COLO668 (cell line): ENCODE measurements at regions not wholly inside any gene's neighbourhood (a gene's known extent, or its start where the extent isn't known, plus 50 kb on each side); places are given as distances from the start of the nearest gene placed in this dataset.

ENCODE experiments used
- DNase-seq: peaks from one replicate; lab custom pipeline; 2025; ENCODE audit not compliant: unreplicated experiment; lab: John Stamatoyannopoulos, UW

DNA sequence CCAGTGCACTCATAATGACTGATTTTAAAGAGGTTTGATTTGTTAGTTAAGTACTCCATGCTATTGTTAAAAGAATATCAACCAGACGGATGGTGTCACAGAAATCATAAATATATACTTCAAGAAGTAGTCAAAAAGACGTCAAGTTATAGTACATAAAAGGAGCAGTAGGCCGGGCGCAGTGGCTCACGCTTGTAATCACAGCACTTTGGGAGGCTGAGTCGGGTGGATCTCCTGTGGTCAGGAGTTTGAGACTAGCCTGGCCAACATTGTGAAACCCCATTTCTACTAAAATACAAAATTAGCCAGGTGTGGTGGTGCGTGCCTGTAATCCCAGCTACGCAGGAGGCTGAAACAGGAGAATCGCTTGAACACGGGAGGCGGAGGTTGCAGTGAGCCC, 721.7 kb downstream of the JRKL start:
- DNase-seq, result no peak

- DNase-seq, result no peak
Observed at GRCh38 chr11:97118614-97119200, 728.9 kb downstream of the JRKL start.

GRCh38 chr11:97123237-97123636, 733.4 kb downstream of the JRKL start:
- DNase-seq, result no peak

- no peak for DNase-seq
Observed at GRCh38 chr11:97136067-97136466, 746.3 kb downstream of the JRKL start.

- no peak for DNase-seq
Observed at GRCh38 chr11:97140885-97141494, 751.2 kb downstream of the JRKL start.

DNA sequence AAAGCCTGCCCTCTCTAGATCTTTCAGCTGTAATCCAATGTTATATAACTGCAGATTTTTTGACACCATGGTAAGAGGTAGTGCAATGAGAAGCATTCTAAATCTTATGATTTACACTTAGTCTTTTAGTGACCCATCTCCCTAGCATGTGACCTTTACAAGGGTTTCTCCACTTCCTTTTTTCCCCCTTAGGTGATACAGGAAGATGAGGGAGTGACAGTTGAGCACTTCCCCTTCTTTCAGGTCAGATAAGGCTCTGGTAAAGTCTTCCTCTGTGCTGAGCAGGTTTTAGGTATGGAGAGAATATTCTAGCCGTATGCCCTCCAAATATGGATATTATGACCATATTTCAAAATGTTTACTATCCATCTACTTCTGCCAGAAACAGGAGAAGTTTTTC, 753.6 kb downstream of the JRKL start:
- DNase-seq, result no peak

- DNase-seq, result no peak
Observed at GRCh38 chr11:97149741-97150140, 759.9 kb downstream of the JRKL start.

DNA sequence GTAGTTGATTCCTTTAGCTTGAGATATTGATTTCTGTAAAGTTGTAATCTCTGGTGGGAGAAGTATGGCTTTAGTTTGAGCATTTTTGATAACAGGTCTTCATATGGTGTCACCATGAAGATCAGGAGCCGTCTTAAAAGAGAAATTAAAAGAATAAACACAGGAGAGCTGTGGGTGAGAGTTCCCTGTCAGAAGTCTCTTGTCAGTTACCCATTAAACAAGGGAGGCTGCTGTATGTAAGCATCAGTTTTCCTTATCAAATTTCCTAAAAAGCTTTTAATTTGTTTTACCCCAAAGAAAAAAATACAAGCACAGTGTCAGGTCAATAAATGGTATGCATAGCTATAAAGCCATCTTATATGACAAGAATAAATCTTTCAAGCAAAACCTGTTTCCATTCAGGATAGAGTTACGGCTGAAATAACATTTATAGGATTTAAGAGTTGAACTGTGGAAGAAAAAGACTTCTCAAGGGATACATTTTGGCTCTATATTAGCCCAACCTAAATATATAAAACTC, 767.5 kb downstream of the JRKL start:
- DNase-seq, result no peak

DNA sequence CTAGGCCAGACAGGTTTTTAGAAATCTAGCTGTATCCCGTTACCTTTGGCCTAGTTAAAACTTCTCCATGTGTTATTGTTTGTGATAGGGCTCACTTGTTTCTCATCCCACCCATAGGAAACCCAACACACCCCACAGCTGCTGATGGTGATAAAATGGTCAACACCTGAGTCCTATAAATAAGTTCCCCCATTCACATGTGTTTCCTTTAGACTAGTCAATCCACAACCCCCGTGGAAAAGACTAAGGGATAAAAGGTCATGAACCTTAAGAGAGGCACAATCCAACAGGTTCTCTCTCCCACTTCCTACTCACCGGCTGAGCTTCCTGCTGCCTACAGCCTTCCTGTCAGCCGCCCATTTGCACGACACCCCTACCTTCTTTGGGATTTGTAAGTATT, 768.4 kb downstream of the JRKL start:
- DNase-seq, result no peak

GRCh38 chr11:97163631-97164191, 773.9 kb downstream of the JRKL start:
- DNase-seq, result no peak

DNA sequence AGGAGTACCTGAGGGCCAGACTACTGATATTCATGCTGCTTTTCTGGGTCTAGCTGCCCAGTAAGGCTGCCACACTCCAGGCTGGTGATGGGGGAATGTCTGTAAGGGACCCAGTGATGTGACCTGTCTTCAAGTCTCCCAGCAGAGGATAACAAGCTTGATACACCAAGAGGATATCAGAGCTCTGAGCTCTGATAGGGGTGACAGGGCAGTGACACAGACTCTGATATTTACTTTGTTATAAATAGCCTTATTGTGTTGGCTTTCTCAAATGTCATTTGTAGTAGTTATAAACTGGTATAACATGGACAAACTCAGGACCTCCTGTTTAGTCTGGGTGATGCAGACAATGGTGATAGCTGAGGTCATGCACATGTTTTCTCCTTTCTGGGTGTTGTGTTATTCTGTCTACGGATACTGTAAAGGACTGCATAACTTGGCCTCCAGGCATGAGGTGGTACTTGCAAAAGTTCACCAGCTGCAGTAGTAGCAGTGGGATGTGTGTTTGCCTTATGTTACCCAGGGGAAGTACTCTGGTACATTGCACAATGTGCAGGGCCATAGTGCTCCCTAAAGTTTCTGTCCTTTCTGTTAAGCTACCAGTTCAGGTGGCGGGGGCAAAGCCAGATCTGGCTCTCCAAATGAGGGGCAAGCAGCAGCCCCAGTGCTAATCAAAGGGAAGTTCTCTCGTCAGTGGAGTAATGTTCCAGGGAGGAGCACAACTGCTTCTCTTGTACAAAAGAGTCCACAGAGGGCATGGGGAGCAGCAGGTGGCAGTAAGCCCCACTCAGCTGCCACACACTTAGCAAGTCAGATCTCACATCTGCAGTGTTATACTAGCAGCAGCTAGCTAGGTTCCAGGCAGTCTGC, 812.2 kb downstream of the JRKL start:
- no peak for DNase-seq

- DNase-seq, result no peak
Observed at GRCh38 chr11:97202613-97203292, 812.9 kb downstream of the JRKL start.

DNA sequence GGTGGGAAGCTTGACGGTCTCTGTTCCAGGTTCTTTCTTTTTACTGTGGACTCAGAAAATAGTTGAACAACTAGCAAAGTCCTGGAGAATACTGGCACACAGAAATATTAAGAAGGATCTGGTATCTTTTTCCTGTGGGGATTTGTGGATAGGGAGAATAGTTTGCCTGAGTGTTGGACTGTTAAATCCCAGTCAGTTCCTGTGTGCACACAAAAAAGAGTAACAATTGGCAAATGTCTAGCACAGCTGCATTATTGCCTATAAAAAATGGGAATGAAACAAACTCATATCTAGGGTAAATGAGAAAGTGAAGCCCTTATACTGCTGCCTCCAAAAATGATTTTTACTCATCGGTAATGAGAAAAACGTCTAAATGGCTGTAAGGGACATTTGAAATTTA, 828.2 kb downstream of the JRKL start:
- DNase-seq, result no peak

- no peak for DNase-seq
Observed at GRCh38 chr11:97223647-97224046, 833.8 kb downstream of the JRKL start.

GRCh38 chr11:97224396-97224795, 834.6 kb downstream of the JRKL start:
- no peak for DNase-seq

- no peak for DNase-seq
Observed at GRCh38 chr11:97225794-97226193, 836.0 kb downstream of the JRKL start.

DNA sequence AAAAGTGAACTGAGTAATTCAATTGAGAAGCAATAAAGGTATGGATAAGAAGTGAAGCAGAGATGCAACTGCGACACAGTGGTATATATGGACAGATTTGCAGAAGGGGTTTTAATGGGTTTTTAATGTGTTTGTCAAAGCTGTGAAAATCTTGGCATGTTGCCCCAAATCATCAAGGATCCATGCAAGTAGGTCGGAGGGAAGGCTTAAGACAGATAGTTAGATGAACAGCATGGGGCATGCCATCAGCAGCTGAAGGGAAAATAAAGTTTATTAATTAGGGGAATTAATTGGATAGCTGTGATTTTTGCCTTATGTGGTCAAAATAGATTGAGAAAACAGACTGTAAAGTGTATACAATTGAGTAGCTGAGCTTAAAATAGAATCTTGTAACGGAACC, 840.1 kb downstream of the JRKL start:
- DNase-seq, result no peak

GRCh38 chr11:97231231-97231630, 841.4 kb downstream of the JRKL start:
- no peak for DNase-seq

DNA sequence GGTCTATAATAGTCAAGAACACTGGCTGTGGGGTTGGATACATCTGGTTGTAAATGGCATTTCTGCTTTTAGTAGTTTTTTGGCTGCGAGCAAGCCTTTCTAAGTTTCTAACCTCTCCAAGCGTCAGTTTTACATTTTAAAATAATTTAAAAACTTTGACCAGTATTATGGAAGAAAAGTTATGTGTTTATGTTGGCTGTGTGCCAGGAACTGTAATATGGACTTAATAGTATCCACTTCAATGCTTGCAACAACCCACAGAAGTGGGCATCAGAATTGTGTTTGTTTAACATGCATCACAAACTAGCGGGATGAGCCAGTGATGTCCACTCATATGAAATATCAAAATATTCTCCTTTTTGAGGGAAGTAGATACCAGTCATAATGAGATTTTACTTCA, 844.2 kb downstream of the JRKL start:
- no peak for DNase-seq

GRCh38 chr11:97237151-97237550, 847.3 kb downstream of the JRKL start:
- no peak for DNase-seq

DNA sequence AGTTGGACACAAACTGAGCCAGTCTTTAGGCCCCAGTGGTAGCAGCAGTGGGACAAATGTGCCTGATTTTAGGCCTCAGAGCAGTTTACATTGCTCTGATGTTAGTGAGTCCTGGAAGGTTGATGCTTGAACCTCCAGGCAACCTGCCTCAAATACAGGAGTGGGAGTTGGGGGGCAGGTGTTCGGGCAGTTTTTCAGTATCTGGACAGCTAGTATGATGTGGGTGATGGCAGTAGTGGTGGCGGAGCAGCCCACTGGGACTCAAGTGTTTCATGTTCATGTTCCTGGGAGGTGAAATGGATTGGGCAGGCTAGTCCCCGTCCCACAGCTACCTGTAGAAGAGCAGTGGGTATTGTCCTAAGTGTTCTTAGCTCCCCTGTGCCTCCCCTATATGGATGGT, 857.8 kb downstream of the JRKL start:
- DNase-seq, result no peak
